Activated CD4-positive, alpha-beta T cell treated with anti-CD3 and anti-CD28 coated beads, Interleukin-2, Interleukin-6, amounts not matched to agents 100 ng/mL and 50 ng/mL, durations not matched to agents 16 hours and 8 hours (primary cell): ENCODE measurements at regions not wholly inside any gene's neighbourhood (a gene's known extent, or its start where the extent isn't known, plus 50 kb on each side); places are given as distances from the start of the nearest gene placed in this dataset.

Experiments
- DNase-seq: peaks from one replicate; pipeline ENCODE4 v3.0.0-alpha.2; 2020

GRCh38 chr5:118258223-118258622 lies 730.1 kb downstream of the DTWD2 start:
- no peak for DNase-seq

- no peak for DNase-seq
These were observed 731.3 kb downstream of the DTWD2 start for GRCh38 chr5:118257066-118257465.

GRCh38 chr5:118253225-118254061 lies 734.9 kb downstream of the DTWD2 start:
- no peak for DNase-seq

GRCh38 chr5:118249386-118249785 lies 739.0 kb downstream of the DTWD2 start:
- DNase-seq, result no peak

GRCh38 chr5:118247458-118247857 lies 740.9 kb downstream of the DTWD2 start:
- DNase-seq, result no peak

GRCh38 chr5:118243613-118244012 lies 744.7 kb downstream of the DTWD2 start:
- no peak for DNase-seq

GRCh38 chr5:118243068-118243467 lies 745.3 kb downstream of the DTWD2 start:
- DNase-seq, result no peak

- no peak for DNase-seq
These were observed 752.1 kb downstream of the DTWD2 start for GRCh38 chr5:118236108-118236849.

GRCh38 chr5:118233606-118234005 lies 754.7 kb downstream of the DTWD2 start:
- no peak for DNase-seq

GRCh38 chr5:118228489-118228888 lies 759.9 kb downstream of the DTWD2 start:
- no peak for DNase-seq

- DNase-seq, result no peak
These were observed 763.8 kb downstream of the DTWD2 start for GRCh38 chr5:118224546-118224945.

- no peak for DNase-seq
These were observed 767.7 kb downstream of the DTWD2 start for GRCh38 chr5:118220556-118221195.

- no peak for DNase-seq
These were observed 776.7 kb downstream of the DTWD2 start for GRCh38 chr5:118211606-118212005.

GRCh38 chr5:118208031-118208453 lies 780.3 kb downstream of the DTWD2 start:
- DNase-seq, result no peak

- DNase-seq, result no peak
These were observed 788.5 kb downstream of the DTWD2 start for GRCh38 chr5:118199801-118200200.

GRCh38 chr5:118196229-118196628 lies 792.1 kb downstream of the DTWD2 start:
- DNase-seq, result no peak

GRCh38 chr5:118195211-118195610 lies 793.1 kb downstream of the DTWD2 start:
- no peak for DNase-seq

GRCh38 chr5:118193194-118193905 lies 795.0 kb downstream of the DTWD2 start:
- DNase-seq, result no peak

GRCh38 chr5:118185018-118185417 lies 803.3 kb downstream of the DTWD2 start:
- no peak for DNase-seq

- no peak for DNase-seq
These were observed 812.2 kb downstream of the DTWD2 start for GRCh38 chr5:118176146-118176545.

GRCh38 chr5:118174671-118175070 lies 813.7 kb downstream of the DTWD2 start:
- no peak for DNase-seq

GRCh38 chr5:118173340-118173739 lies 815.0 kb downstream of the DTWD2 start:
- DNase-seq, result no peak

- DNase-seq, result no peak
These were observed 822.7 kb downstream of the DTWD2 start for GRCh38 chr5:118165619-118166018.
